Psoas muscle (tissue), 7 donors: ENCODE measurements at regions not wholly inside any gene's neighbourhood (a gene's known extent, or its start where the extent isn't known, plus 50 kb on each side); places are given as distances from the start of the nearest gene placed in this dataset.

ENCODE experiments used
- ATAC-seq, 4 donors: fragments of 200-7000 bp; cut with Tn5 transposase; one replicate each; pipeline ENCODE4 v1.9.1; 2020; ENCODE audit warnings: moderate library complexity in 3 of 4, mild to moderate bottlenecking in 2 of 4
- DNase-seq, 2 donors: peaks; one replicate each; pipeline ENCODE4 v3.0.0-alpha.2; 2020
- H3K27ac ChIP-seq: fragments of 200-600 bp; one replicate; pipeline ENCODE4 v1.8.0; 2022
- H3K27me3 ChIP-seq, 3 donors: fragments of 200-600 bp in 1 of 3; one replicate each; pipeline versions ENCODE4 v1.6.1 to v1.8.0; 2013 to 2022; ENCODE audit warnings: low read length in 2 of 3, mild to moderate bottlenecking in 2 of 3, moderate library complexity in 1 of 3; ENCODE audit not compliant: insufficient read depth in 3 of 3
- H3K36me3 ChIP-seq, 2 donors: fragments of 200-600 bp in 1 of 2; one replicate each; pipeline versions ENCODE4 v1.6.1 to v1.8.0; 2013 to 2022; ENCODE audit warnings: low read depth in 1 of 2, mild to moderate bottlenecking in 1 of 2, moderate library complexity in 1 of 2; ENCODE audit not compliant: insufficient read depth in 1 of 2
- H3K4me1 ChIP-seq: fragments of 200-600 bp; one replicate; pipeline ENCODE4 v1.8.0; 2022
- H3K4me3 ChIP-seq: fragments of 200-600 bp; one replicate; pipeline ENCODE4 v1.8.0; 2022; ENCODE audit warnings: mild to moderate bottlenecking
- H3K9me3 ChIP-seq: fragments of 200-600 bp; one replicate; pipeline ENCODE4 v1.8.0; 2022
- WGBS, 3 donors: extraction: QIAGEN DNeasy Blood & Tissue Kit; methylation state at CpG; one replicate each; pipeline versions ENCODE4 v1.1.6 to v1.1.7; 2013; 5-methylcytosine and 5-hydroxymethylcytosine counted together
- intact Hi-C, 2 donors: fragments of 100-400 bp; cut with DNase I; formaldehyde crosslinking; loops; one replicate each; pipeline versions ENCODE4 v1.11.0 to v1.14.2; 2022
- TF ChIP-seq, protein P1 (sequence below): fragments of 200-600 bp; IDR thresholded peaks from one replicate; pipeline ENCODE4 v1.8.0; 2022; ENCODE audit warnings: antibody characterized with exemption
- donor health status: healthy with polysubstance abuse.
- donor health status: DM: no; HTN: no; CAD: no; lungs with moderate emphysema.
- donor health status: Bipolar disorder and iron deficiency.
- donor health status: healthy.
- donor health status: DM: yes; HTN: yes; CAD: no.
- donor health status: DM: no; HTN: no; CAD: no.
- donor health status: DM: yes; HTN: yes; CAD: no.

DNA sequence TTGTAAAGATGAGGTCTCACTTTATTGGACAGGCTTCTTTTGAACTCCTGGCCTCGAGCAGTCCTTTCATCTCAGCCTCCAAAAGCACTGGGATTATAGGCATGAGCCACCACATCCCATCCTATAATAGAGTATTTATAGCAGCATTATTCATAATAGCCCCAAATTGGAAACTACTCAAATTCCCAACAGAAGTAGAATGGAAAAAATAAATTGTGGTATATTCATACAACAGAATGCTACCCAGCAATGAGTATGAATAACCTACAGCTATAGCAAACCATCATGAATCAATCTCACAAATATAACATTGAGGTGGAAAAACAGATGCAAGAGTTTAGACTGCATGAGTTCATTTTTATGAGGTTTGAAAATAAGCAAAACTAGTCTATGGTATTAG lies 84.8 kb upstream of the BTBD3 start:
- TF ChIP-seq, protein P1, sequence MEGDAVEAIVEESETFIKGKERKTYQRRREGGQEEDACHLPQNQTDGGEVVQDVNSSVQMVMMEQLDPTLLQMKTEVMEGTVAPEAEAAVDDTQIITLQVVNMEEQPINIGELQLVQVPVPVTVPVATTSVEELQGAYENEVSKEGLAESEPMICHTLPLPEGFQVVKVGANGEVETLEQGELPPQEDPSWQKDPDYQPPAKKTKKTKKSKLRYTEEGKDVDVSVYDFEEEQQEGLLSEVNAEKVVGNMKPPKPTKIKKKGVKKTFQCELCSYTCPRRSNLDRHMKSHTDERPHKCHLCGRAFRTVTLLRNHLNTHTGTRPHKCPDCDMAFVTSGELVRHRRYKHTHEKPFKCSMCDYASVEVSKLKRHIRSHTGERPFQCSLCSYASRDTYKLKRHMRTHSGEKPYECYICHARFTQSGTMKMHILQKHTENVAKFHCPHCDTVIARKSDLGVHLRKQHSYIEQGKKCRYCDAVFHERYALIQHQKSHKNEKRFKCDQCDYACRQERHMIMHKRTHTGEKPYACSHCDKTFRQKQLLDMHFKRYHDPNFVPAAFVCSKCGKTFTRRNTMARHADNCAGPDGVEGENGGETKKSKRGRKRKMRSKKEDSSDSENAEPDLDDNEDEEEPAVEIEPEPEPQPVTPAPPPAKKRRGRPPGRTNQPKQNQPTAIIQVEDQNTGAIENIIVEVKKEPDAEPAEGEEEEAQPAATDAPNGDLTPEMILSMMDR = no peak
- H3K4me3 ChIP-seq = no peak overlapping the region
- ATAC-seq (no peak), DNase-seq (no peak)
- no peaks in the 10 kb centered on the region for H3K27me3 ChIP-seq
- 0% methylated on average over 1 of the region's 1 CpG for WGBS, 3 donors
- H3K36me3 ChIP-seq = no peaks in the 10 kb centered on the region
- no peaks in the 10 kb centered on the region for H3K9me3 ChIP-seq
- intact Hi-C loops = no loop called here
- H3K4me1 ChIP-seq = no peaks in the 10 kb centered on the region
- no peak overlapping the region for H3K27ac ChIP-seq

GRCh38 chr20:11833825-11834224 lies 83.9 kb upstream of the BTBD3 start:
- H3K27me3 ChIP-seq = no peaks in the 10 kb centered on the region
- no peaks in the 10 kb centered on the region for H3K4me1 ChIP-seq
- WGBS, 3 donors = 66 to 80% (median 79%) methylated on average over 3 of the region's 3 CpGs
- TF ChIP-seq, protein P1 = no peak
- intact Hi-C loops = no loop called here
- H3K9me3 ChIP-seq = no peaks in the 10 kb centered on the region
- no peak overlapping the region for H3K4me3 ChIP-seq
- H3K27ac ChIP-seq = no peak overlapping the region
- ATAC-seq (no peak), DNase-seq (no peak)
- H3K36me3 ChIP-seq = no peaks in the 10 kb centered on the region

- Histone ChIP-seq H3K9me3 (no peaks in the 10 kb centered on the region), H3K27ac (no peak overlapping the region), H3K4me3 (no peak overlapping the region), H3K27me3 (no peaks in the 10 kb centered on the region), H3K36me3 (no peaks in the 10 kb centered on the region), H3K4me1 (no peaks in the 10 kb centered on the region)
- ATAC-seq (no peak), DNase-seq (no peak)
- intact Hi-C loops = no loop called here
- WGBS, 3 donors = 75 to 81% (median 79%) methylated on average over 4 of the region's 4 CpGs
- TF ChIP-seq, protein P1 = no peak
Observed at GRCh38 chr20:11838076-11838636, 79.5 kb upstream of the BTBD3 start.

- intact Hi-C loops = no loop called here
- WGBS, 3 donors = 81 to 86% (median 84%) methylated on average over 3 of the region's 3 CpGs
- no peak for ATAC-seq
Observed at GRCh38 chr20:11841972-11842461, 75.7 kb upstream of the BTBD3 start.

More at GRCh38 chr20:11841972-11842461, 75.7 kb upstream of the BTBD3 start:
- no peaks in the 10 kb centered on the region for H3K36me3 ChIP-seq
- no peaks in the 10 kb centered on the region for H3K4me1 ChIP-seq
- H3K27me3 ChIP-seq = no peaks in the 10 kb centered on the region
- H3K9me3 ChIP-seq = no peaks in the 10 kb centered on the region
- no peak overlapping the region for H3K4me3 ChIP-seq
- no peak overlapping the region for H3K27ac ChIP-seq
- no peak for DNase-seq
- TF ChIP-seq, protein P1 = no peak
